ENCODE measurements at regions not wholly inside any gene's neighbourhood (a gene's known extent, or its start where the extent isn't known, plus 50 kb on each side); places are given as distances from the start of the nearest gene placed in this dataset.
"Not testable (repeated sequence)": the region's sequence is repeated elsewhere in the genome, so short reads cannot be mapped to it uniquely, and the experiment has no call there.

DNA sequence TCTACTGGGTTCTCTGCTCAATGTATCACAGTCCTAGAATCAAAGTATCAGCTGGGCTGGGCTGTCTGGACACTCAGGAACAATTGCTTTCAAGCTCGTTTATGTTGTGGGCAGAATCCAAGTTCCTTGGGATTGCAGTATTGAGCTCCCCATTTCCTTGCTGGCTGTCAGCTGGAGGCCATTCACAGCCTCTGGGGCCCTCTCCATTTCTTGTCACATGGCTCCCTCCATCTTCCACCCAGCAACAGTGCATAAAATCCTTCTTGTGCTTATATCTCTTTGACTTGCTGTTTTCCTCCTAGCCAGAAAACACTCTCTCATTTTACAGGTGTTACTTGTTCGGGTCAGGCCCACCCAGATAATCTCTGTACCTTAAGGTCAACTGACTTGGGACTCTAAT lies 363.5 kb downstream of the IGSF11 start:
- H3K4me1 ChIP-seq (replicated peaks) = no peaks in the 10 kb centered on the region
- H3K4me3 ChIP-seq = no peak overlapping the region
- 78% methylated on average over 2 of the region's 2 CpGs for WGBS
- no peaks in the 10 kb centered on the region for H3K9me3 ChIP-seq
- H3K36me3 ChIP-seq = no peaks in the 10 kb centered on the region
- H3K27me3 ChIP-seq (replicated peaks; ENCODE audit: insufficient read depth) = no peaks in the 10 kb centered on the region
- DNase-seq (ENCODE audit: low spot score) = no peak
- intact Hi-C loops (cut with DNase I) = no loop called here
- TF ChIP-seq POLR2AphosphoS5 (IDR thresholded peaks at IDR 0.05) (no peak), POLR2A (IDR thresholded peaks at IDR 0.05) (no peak)
- TF ChIP-seq, protein P1, sequence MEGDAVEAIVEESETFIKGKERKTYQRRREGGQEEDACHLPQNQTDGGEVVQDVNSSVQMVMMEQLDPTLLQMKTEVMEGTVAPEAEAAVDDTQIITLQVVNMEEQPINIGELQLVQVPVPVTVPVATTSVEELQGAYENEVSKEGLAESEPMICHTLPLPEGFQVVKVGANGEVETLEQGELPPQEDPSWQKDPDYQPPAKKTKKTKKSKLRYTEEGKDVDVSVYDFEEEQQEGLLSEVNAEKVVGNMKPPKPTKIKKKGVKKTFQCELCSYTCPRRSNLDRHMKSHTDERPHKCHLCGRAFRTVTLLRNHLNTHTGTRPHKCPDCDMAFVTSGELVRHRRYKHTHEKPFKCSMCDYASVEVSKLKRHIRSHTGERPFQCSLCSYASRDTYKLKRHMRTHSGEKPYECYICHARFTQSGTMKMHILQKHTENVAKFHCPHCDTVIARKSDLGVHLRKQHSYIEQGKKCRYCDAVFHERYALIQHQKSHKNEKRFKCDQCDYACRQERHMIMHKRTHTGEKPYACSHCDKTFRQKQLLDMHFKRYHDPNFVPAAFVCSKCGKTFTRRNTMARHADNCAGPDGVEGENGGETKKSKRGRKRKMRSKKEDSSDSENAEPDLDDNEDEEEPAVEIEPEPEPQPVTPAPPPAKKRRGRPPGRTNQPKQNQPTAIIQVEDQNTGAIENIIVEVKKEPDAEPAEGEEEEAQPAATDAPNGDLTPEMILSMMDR (IDR thresholded peaks at IDR 0.05) = no peak
- H3K27ac ChIP-seq = no peak overlapping the region

DNA sequence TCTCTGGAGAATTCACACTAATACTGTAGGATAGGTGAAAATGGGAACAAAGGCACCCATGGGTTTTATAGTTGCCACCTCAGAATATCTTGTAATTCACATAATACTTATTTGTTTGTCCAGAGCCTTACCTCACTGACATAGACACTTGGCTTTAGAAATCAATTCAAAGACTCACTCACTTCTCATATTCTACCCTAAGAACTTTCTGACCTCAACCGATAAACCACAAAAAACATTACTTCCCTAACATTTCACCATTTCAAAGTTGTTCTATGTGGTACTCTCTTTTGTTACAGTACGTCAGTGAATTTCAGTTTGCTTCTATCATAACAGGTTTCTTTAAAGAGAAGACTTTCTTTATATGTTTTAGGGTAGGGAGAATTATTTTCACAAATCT lies 359.3 kb downstream of the IGSF11 start:
- no peak overlapping the region for H3K4me3 ChIP-seq
- intact Hi-C loops (cut with DNase I) = no loop called here
- H3K9me3 ChIP-seq = no peaks in the 10 kb centered on the region
- DNase-seq (ENCODE audit: low spot score) = no peak
- H3K4me1 ChIP-seq (replicated peaks) = no peaks in the 10 kb centered on the region
- H3K36me3 ChIP-seq = no peaks in the 10 kb centered on the region
- H3K27me3 ChIP-seq (replicated peaks; ENCODE audit: insufficient read depth) = no peaks in the 10 kb centered on the region
- no peak overlapping the region for H3K27ac ChIP-seq
- WGBS = 95% methylated on average over 2 of the region's 2 CpGs
- TF ChIP-seq POLR2A (IDR thresholded peaks at IDR 0.05) (no peak), POLR2AphosphoS5 (IDR thresholded peaks at IDR 0.05) (no peak)
- TF ChIP-seq, protein P1 (IDR thresholded peaks at IDR 0.05) = no peak

DNA sequence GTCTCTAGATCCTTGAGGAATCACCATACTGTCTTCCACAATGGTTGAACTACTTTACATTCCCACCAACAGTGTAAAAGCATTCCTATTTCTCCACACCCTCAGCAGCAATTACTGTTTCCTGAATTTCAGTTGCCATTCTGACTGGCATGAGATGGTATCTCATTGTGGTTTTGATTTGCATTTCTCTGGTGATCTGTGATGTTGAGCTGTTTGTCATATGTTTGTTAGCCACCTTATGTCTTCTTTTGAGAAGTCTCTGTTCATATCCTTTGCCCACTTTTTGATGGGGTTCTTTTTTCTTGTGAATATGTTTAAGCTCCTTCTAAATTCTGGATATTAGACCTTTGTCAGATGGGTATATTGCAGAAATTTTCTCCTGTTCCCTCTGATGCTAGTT lies 356.0 kb downstream of the IGSF11 start:
- DNase-seq (ENCODE audit: low spot score); intact Hi-C loops (cut with DNase I); H3K9me3 ChIP-seq; H3K4me1 ChIP-seq (replicated peaks); H3K4me3 ChIP-seq; H3K27me3 ChIP-seq (replicated peaks; ENCODE audit: insufficient read depth); H3K27ac ChIP-seq; H3K36me3 ChIP-seq: not testable (repeated sequence)

DNA sequence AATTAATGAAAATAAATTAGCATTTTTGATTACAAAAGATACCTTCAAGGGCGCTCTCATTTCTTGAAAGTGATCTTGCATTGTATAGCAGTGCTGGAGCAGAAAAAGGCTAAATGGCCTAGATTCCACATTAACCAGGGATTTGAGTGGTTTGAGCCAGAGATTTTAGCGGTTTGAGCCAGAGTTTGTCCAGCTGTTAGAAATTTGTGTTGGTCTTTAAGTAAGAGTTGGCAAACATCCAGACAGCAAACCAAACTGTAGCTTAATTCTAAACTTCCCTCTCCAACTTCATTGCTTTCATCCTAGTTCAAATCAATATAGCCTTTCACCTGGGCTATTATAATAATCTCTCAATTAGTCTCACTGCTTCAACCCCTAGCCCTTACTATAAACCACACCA lies 351.7 kb downstream of the IGSF11 start:
- Histone ChIP-seq H3K9me3 (no peaks in the 10 kb centered on the region), H3K27me3 (replicated peaks; ENCODE audit: insufficient read depth) (no peaks in the 10 kb centered on the region), H3K4me1 (replicated peaks) (no peaks in the 10 kb centered on the region), H3K4me3 (no peak overlapping the region), H3K27ac (no peak overlapping the region), H3K36me3 (no peaks in the 10 kb centered on the region)
- DNase-seq (ENCODE audit: low spot score) = no peak
- TF ChIP-seq POLR2AphosphoS5 (IDR thresholded peaks at IDR 0.05) (no peak), POLR2A (IDR thresholded peaks at IDR 0.05) (no peak)
- TF ChIP-seq, protein P1 (IDR thresholded peaks at IDR 0.05) = no peak
- WGBS = 52% methylated on average over 2 of the region's 2 CpGs
- intact Hi-C loops (cut with DNase I) = no loop called here

DNA sequence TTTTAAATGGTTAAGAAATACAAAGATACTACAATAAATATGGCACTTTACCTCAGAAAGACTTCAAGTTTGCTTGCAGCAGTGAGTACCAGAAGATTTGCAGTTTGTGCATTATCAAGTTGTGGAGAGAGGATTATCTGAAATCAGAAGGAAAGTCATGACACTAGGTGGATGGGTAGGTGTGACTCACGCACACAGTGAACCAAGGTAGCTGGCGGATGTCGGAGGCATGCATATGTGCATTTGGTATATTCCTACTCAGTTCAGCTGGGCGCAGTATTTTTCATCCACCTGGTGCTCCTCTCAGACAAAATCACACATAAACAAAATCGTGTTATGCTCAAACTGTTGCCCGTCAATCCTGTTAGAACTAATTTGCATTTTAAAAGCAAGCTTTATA lies 351.0 kb downstream of the IGSF11 start:
- H3K36me3 ChIP-seq = no peaks in the 10 kb centered on the region
- no peaks in the 10 kb centered on the region for H3K9me3 ChIP-seq
- TF ChIP-seq POLR2A (IDR thresholded peaks at IDR 0.05) (no peak), POLR2AphosphoS5 (IDR thresholded peaks at IDR 0.05) (no peak)
- TF ChIP-seq, protein P1 (IDR thresholded peaks at IDR 0.05) = no peak
- WGBS = 89% methylated on average over 6 of the region's 6 CpGs
- no peak overlapping the region for H3K27ac ChIP-seq
- no peaks in the 10 kb centered on the region for H3K27me3 ChIP-seq (replicated peaks; ENCODE audit: insufficient read depth)
- no peak for DNase-seq (ENCODE audit: low spot score)
- intact Hi-C loops (cut with DNase I) = no loop called here
- H3K4me1 ChIP-seq (replicated peaks) = no peaks in the 10 kb centered on the region
- no peak overlapping the region for H3K4me3 ChIP-seq

Data from prostate gland (tissue), 2 donors.